ENCODE measurements at regions not wholly inside any gene's neighbourhood (a gene's known extent, or its start where the extent isn't known, plus 50 kb on each side); places are given as distances from the start of the nearest gene placed in this dataset.
"Not testable (repeated sequence)": the region's sequence is repeated elsewhere in the genome, so short reads cannot be mapped to it uniquely, and the experiment has no call there.

GRCh38 chr10:120051671-120052070 is 159.1 kb downstream of the SEC23IP start:
- no peak for DNase-seq

- no peak for DNase-seq
Measured at GRCh38 chr10:120052964-120053702, 160.6 kb downstream of the SEC23IP start.

DNA sequence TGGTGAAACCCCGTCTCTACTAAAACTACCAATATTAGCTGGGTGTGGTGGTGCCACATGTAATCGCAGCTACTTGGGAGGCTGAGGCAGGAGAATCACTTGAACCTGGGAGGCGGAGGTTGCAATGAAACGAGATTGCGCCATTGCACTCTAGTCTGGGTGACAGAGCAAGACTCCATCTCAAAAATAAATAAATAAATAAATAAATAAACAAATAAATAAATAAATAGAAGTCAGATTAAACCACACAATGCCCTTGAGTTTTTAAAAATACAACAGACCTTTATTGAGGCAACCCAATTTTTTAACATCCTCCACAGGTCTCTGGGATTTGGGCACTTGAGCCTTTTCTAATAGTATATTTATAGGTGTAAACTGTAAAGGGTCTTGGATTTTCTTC is 167.3 kb downstream of the SEC23IP start:
- not testable (repeated sequence) for DNase-seq

- DNase-seq: no peak
Measured at GRCh38 chr10:120067427-120067826, 174.9 kb downstream of the SEC23IP start.

GRCh38 chr10:120069700-120070099 is 177.2 kb downstream of the SEC23IP start:
- no peak for DNase-seq

GRCh38 chr10:120075349-120075748 is 182.8 kb downstream of the SEC23IP start:
- no peak for DNase-seq

GRCh38 chr10:120076996-120077706 is 184.6 kb downstream of the SEC23IP start:
- no peak for DNase-seq

DNA sequence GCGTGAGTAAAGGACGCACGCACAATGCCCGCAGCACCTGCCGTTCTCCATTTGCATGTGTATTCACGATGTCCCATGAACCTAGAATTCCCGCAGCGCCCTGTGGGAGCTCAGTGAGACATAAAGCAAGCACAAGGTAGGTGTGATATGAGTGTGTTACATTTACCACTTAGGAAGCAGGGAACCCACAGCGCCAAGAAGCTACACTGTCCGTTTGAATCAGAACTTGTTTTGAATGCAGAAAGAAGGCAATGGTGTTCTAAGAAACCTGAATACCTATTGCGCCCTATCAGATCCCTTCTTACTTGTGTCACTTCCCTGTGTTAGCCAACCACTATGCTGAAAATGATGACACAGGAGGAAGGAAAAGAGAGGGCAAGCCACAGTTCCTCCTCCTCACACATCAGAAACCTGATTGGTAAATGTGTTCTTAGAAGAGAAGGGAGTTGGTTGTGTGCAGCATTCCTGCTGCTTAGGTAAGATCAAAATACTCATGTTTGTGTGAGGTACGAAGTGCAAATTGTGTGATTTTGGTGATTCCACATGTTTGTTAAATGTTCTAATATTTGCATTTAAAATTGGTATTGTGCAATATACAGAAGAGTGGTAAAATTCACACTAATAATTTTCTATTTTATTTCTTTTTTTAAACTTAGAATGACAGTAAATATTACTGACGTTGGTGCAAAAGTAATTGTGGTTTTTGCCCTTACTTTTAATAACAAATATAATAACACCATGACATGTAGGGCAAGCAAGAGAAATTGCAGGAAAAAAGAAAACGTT is 185.4 kb downstream of the SEC23IP start:
- no peak for DNase-seq

DNA sequence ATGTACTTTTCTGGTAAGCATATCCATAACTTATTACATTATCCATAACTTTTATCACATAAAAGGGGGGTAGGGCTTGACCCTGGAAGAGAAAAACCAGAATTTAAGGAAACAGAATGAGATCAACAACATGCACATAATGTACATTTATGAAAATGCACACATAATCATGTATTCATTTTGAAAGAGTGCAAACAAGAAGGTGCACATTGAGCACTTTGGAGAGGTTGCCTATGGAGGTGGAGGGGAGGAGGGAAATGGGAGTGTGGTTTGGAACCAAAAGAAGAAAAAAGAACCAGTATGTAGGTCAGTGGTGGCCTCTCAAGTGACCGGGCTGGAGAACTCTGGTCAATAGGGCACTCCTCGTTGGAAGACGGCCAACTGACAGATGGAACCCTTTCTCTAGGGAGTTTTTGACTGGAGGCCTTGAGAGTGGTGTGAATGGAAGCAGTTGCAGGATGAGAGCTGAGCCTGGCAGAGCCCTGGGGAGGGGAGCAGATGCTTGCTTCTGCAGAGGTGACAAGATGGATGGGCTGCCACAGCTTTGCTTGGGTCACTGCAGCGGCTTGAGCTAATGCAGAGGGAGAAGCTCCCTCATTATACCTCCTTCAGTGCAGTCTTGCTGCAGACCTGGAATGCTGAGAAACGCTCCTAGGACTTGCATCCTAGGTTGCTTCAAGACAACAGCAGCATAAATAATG is 192.7 kb downstream of the SEC23IP start:
- DNase-seq: no peak

GRCh38 chr10:120086066-120086465 is 193.5 kb downstream of the SEC23IP start:
- no peak for DNase-seq

DNA sequence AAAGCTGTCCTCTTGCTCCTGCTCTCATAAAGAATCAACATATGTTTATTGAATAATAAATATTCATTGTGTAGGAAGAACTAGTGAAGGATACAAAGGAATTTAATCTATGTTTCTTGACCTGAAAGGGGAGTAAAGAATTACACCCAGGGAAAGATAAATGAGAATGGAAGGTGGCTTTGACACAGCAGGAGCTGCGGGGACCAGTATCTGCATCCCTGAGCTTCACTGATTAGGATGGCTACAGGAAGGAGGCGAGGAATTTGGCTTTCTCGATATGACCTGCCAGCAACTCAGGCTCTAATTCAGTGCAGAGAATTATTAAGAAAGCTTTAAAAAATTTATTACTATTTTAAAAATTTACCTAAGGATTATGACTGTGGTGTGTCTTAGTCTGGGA is 194.6 kb downstream of the SEC23IP start:
- no peak for DNase-seq

GRCh38 chr10:120095875-120096274 is 203.3 kb downstream of the SEC23IP start:
- DNase-seq: no peak

DNA sequence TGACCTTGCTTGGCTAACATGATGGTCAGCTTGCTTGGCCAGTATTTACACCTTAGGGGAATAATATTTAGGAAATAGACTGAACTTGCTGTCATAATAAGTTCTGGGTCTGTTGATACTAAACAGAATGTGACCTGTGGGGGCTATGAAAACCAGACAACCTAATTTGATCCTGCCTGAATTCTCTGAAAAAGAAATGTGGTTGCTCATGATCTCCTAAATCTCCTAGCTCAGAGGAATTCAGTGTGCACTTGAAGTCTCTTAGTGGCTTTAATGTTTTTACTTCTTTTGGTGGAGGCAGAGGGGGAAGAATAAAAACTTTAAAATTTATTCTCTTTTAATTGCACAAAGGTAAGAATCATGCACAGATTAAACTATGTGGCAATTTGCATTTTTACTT is 205.2 kb downstream of the SEC23IP start:
- no peak for DNase-seq

GRCh38 chr10:120098232-120098930 is 205.9 kb downstream of the SEC23IP start:
- DNase-seq: no peak

DNA sequence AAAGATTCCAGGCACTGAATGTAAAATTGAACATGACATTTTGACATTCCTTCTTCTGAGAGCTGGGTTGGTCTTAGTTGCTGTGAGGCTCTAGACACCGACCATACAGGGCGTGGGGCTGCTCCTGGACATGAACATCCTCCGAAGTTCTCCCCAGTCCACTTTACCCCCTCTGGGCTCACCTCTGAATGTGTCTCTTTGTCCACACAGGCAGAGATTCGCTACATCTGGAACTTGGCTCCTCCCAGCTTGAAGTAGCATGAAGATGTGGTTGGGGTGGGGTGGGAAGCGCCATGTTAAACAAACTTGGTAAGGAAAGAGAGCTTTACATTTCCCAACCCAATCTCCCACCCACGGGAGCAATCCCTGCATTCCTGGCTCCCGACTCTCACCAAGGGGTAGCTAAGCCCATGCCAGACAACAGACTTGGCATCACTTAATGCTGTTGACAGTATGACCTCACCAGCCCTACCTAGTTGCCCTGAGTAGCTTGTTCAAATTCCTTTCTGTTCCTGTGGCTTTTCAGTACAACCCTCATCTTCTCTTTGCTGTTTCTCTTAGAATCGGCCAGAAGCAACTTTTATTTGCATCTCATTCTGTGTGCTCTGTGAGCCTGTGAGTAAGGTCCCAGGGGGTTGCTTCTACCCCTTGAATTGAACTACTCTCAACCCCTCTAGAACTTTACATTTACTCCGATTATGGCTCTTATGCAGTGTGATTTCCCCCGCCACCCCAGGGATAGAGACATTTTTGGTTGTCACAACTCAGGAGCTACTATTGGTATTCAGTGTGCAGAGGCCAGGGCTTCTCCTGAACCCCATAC is 211.4 kb downstream of the SEC23IP start:
- DNase-seq: no peak

DNA sequence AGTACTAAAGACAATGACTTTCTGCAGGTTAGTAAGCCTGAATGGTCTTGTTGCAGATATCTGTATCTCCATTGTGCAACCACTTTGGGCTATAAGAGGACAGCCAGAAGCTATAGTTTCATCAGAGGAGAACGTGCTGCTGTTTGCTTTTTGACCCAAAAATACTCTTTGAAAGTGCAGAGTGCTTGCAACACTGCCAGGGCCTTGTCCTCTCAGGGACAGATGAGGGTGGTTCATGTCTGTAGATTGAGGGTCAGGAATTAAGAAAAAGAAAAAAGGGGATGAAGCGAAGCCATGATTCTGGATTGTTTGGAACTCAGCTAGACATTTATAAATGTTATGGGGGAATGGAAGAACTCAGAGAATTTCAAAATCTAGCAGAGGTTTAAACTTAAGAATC is 212.5 kb downstream of the SEC23IP start:
- DNase-seq: no peak

DNA sequence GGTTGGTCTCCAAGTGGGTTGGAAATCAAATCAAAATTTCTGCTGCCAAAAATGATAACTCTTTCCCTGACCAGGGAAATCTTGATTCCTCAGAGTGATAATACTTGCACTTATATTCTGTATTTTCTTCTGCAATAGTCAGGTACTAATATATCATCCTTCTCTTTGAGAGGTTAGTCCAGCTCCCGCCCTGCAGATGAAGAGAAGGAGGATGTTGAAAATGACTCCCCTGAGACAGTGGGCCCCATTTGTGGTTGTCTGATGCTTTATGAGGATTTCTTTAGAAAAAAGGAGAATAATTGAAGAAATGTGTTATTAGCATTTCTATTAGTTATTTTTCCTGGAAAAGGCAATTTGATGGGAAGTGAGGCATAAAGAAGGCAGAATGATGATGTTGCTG is 213.0 kb downstream of the SEC23IP start:
- DNase-seq: no peak

GRCh38 chr10:120108916-120109315 is 216.4 kb downstream of the SEC23IP start:
- no peak for DNase-seq

DNA sequence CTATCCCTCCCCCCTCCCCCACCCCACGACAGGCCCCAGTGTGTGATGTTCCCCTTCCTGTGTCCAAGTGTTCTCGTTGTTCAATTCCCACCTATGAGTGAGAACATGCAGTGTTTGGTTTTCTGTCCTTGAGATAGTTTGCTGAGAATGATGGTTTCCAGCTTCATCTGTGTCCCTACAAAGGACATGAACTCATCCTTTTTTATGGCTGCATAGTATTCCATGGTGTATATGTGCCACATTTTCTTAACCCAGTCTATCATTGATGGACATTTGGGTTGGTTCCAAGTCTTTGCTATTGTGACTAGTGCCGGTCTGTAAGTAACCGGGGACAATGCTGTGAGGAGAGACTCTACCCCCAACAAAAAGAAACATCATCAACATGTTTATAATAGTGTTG is 217.2 kb downstream of the SEC23IP start:
- not testable (repeated sequence) for DNase-seq

DNA sequence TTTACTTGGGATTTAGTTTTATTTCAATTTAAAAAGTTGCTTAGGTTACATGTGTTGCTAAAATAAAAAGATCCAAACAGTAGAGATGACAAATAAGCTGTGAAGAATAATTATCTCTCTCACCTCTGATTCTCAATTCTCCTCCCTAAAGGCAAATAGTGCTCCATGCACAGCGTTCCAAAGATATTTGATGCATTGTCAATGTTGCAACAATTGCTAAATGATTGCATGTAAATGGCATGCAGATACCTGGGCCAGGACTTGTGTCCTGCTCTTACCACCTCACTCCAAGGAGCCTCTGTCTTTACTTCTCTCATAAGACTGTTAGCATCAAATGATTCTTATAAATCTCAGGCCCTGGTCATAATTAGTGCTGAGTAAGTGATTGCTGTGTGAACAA is 217.7 kb downstream of the SEC23IP start:
- DNase-seq: no peak

DNA sequence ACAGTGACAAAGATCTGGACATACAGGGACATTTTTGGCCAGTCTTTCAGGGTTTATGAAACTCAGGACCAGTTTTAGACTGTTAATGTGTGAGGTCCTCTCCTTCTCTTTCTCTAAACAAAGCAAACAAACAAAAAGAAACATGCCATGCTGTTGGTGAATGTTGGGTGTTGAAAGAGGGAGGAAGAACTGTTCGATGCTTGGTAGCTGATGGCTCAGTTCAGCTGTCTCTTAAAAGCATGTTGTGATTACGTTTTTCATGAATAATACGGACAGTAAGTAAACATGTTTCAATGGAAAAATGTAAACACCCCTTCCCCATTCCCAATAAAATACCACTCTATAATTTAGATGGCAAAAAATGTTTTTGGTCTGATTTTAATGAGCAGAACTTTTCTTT is 219.1 kb downstream of the SEC23IP start:
- no peak for DNase-seq

GRCh38 chr10:120112809-120113208 is 220.3 kb downstream of the SEC23IP start:
- DNase-seq: no peak

Data from CD4-positive, alpha-beta T cell treated with Interleukin-17A for 1 hour (primary cell).